ENCODE measurements at regions not wholly inside any gene's neighbourhood (a gene's known extent, or its start where the extent isn't known, plus 50 kb on each side); places are given as distances from the start of the nearest gene placed in this dataset.
"Not testable (repeated sequence)": the region's sequence is repeated elsewhere in the genome, so short reads cannot be mapped to it uniquely, and the experiment has no call there.

DNA sequence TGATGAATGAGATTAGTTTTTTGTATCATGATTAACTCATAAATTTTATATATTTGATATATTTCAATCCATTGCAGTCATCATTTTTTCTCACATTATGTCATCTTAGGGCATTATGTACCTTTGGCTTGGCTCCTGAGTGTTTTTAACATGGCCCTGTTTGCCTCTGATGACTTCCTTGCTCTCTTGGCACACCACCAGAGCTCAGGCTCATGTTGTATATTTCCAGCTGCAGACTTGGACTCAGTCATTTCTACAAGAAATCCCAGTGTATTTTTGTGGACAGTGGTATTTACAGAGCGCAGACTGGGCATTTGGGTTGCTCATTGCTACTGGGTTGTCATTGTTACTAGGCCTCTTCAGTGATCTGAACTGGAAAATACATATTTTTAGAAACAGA, 188.5 kb downstream of the ADRA2A start:
- DNase-seq (ENCODE audit: low spot score): no peak

GRCh38 chr10:111266165-111266564, 189.3 kb downstream of the ADRA2A start:
- DNase-seq (ENCODE audit: low spot score): no peak

GRCh38 chr10:111267673-111268072, 190.8 kb downstream of the ADRA2A start:
- DNase-seq (ENCODE audit: low spot score): no peak

GRCh38 chr10:111273235-111273634, 196.4 kb downstream of the ADRA2A start:
- no peak for DNase-seq (ENCODE audit: low spot score)

GRCh38 chr10:111273635-111274034, 196.8 kb downstream of the ADRA2A start:
- no peak for DNase-seq (ENCODE audit: low spot score)

GRCh38 chr10:111275091-111275490, 198.3 kb downstream of the ADRA2A start:
- no peak for DNase-seq (ENCODE audit: low spot score)

- no peak for DNase-seq (ENCODE audit: low spot score)
Observed at GRCh38 chr10:111277661-111278060, 200.8 kb downstream of the ADRA2A start.

- no peak for DNase-seq (ENCODE audit: low spot score)
Observed at GRCh38 chr10:111278266-111278665, 201.4 kb downstream of the ADRA2A start.

- DNase-seq (ENCODE audit: low spot score): no peak
Observed at GRCh38 chr10:111281516-111281915, 204.7 kb downstream of the ADRA2A start.

DNA sequence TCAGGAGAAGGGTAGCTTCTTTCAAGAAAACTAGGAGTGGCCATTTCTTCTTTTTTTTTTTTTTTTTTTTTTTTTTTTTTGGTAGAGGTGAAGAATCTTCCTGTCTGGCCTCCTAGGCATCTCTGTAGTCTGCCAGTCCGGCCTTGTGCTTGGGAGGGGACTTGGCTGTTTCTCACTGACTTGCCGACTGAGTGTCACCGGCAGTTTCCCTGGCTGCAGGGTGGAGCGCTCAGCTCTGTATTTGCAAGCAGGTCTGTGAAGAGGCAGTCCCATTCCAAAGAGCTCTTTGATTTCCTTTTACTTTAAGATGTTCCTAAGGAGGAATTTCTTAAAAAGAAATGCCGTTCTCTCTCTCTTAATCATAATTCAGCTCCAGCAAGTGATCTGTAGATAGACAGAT, 212.6 kb downstream of the ADRA2A start:
- DNase-seq (ENCODE audit: low spot score): no peak

DNA sequence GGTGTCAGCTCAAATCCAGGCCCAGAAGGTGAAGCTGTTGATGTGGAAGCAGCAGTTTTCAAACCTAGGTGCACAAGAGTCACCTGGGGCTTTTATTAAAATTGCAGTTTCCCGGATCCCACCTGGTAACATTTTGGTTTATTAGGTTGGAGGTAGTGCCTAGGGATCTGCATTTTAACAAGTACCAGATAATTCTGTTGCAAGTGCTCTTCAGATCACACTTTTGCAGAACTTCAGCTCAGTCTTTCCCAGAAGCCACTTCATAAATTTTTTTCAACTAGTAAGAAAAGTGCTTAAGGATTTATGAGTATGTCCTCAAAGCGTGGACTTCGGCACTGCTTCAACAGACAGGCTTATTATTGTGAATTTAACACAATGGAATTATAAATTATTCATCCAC, 213.8 kb downstream of the ADRA2A start:
- no peak for DNase-seq (ENCODE audit: low spot score)

DNA sequence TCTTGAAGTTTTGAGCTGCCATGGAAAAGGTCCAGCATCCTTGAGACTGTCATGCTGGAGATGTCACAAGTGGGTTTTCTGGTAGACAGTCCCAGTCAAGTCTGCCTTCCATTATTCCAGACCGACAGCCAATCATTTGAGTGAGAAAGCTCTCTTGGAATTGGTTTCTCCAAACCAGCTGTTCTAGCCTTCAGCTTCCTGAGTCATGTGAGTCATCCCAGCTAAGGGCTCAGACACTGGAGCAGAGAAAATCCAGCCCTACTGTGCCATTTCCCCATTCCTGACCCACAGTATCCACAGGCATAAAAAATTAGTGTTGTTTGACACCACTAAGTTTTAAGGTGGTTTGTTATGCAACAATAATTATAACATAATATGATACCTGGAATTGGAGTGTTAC, 219.0 kb downstream of the ADRA2A start:
- DNase-seq (ENCODE audit: low spot score): no peak

DNA sequence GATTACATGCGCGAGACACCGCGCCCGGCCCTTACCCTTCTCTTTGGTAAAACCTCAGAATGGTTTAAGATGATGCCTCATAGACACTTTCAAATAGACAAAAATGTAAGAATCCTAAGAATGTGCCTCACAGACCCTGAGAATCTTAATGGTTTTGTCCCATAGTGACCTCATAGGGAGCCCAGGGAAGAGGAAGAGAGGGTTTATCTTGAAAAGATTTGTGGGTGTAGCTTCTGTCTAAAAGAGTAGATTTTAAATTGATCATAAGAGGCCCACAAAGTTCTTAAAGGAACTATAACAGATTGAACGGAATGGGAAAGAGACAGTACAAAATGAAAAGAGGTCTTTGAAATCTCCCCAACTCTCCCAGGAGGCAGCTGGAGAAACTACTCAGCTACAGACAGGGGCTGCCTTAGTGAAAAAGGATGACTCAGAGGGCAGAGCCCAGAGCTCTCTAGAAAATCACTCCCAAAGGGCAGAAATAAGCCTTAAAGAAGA, 220.6 kb downstream of the ADRA2A start:
- no peak for DNase-seq (ENCODE audit: low spot score)

GRCh38 chr10:111298031-111298430, 221.2 kb downstream of the ADRA2A start:
- DNase-seq (ENCODE audit: low spot score): no peak

GRCh38 chr10:111299037-111299436, 222.2 kb downstream of the ADRA2A start:
- DNase-seq (ENCODE audit: low spot score): no peak

DNA sequence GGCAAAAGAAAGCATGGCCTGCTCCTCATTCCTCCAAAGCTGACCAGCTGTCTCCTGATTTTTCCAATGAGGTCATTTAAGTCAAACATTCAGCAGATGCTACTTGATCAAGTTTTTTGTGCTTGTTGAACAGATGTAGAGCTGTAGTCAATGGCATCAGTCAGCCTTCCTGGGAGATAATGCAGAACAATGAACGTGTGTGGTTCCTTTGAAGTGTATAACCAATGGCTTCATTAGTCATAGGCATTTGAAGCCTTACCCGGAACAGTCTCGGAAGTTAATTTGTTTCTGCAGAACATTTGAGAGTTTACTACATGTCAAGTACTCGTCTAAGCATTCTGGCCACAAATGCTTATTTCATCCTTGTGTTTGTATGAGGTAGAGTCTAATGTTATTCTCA, 227.1 kb downstream of the ADRA2A start:
- DNase-seq (ENCODE audit: low spot score): no peak

- DNase-seq (ENCODE audit: low spot score): no peak
Observed at GRCh38 chr10:111316722-111317212, 239.9 kb downstream of the ADRA2A start.

- no peak for DNase-seq (ENCODE audit: low spot score)
Observed at GRCh38 chr10:111319866-111320265, 243.0 kb downstream of the ADRA2A start.

DNA sequence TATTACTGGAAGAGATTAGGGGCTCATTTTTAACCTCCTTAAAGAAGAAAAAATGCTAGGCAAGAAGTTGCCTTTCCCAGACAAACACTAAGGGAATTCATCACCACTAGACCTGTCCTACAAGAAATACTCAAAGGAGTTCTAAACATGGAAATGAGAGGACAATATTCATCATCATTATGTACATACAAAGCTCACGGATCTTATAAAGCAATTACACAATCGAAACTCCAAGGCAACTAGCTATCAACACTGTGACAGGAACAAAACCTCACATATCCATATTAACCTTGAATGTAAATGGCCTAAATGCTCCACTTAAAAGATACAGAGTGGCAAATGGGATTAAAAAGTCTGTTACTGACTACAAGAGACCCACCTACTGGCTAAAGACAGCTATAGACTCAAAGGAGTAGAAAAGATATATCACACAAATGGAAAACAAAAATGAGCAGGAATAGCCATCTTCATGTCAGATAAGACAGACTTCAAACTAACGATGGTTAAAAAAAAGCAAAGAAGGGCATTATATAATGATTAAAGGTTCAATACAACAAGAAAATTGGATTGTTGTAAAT, 246.6 kb downstream of the ADRA2A start:
- DNase-seq (ENCODE audit: low spot score): no peak

- not testable (repeated sequence) for DNase-seq (ENCODE audit: low spot score)
Observed at GRCh38 chr10:111332174-111332573, 255.3 kb downstream of the ADRA2A start.

- DNase-seq (ENCODE audit: low spot score): no peak
Observed at GRCh38 chr10:111335826-111336225, 259.0 kb downstream of the ADRA2A start.

DNA sequence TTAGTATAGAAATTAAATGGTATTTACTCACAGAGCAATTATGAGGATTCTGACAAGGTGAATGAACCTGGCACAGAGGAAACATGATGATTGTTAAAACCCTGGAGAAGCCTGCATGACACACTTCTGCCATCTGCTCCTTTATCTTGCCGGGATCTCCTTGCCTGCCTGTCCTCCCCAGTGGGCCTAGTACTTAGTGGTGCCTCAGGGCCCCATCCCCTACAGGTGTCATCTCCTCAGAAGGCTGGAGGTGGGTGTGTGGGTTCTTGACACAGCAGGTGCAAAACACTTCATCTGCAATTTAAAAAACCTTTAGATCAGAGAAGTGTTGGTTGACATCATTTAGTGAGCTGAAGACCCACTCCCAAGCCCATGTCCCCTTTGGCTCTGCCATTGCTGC, 261.2 kb downstream of the ADRA2A start:
- no peak for DNase-seq (ENCODE audit: low spot score)

- DNase-seq (ENCODE audit: low spot score): no peak
Observed at GRCh38 chr10:111338805-111339204, 262.0 kb downstream of the ADRA2A start.

- DNase-seq (ENCODE audit: low spot score): no peak
Observed at GRCh38 chr10:111344804-111345203, 268.0 kb downstream of the ADRA2A start.
